B cell (primary cell): ENCODE measurements at regions not wholly inside any gene's neighbourhood (a gene's known extent, or its start where the extent isn't known, plus 50 kb on each side); places are given as distances from the start of the nearest gene placed in this dataset.

Experiments used
- EZH2 ChIP-seq: IDR thresholded peaks from 2 replicates; pipeline ENCODE4 v1.6.1; 2012; ENCODE audit warnings: borderline replicate concordance, low read depth, mild to moderate bottlenecking, moderate library complexity, low read length; ENCODE audit not compliant: insufficient read depth, poor library complexity, severe bottlenecking
- TF ChIP-seq, protein P1 (sequence below): fragments of 200-600 bp; IDR thresholded peaks from one replicate; pipeline ENCODE4 v1.8.0; 2022; ENCODE audit warnings: antibody characterized with exemption, mild to moderate bottlenecking

DNA sequence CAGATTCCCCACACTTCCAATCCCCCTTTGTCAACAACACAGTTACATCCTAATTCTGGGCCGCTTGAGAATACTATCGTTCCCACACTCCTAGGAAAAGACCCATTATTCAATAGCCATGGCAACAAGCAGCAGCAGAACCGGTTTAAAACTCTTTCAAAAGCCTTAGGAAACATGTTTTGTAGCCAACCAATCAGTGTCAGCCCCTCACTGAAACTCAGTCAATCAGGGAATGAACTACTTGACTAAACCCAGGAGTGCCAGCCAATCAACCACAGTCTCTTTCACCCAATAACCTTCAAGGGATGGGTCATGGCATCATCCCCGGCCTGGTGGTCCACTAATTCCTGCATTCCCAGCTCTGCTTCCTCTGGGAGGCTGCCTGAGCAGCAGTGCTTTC is 204.8 kb upstream of the HS6ST1 start:
- TF ChIP-seq, protein P1, sequence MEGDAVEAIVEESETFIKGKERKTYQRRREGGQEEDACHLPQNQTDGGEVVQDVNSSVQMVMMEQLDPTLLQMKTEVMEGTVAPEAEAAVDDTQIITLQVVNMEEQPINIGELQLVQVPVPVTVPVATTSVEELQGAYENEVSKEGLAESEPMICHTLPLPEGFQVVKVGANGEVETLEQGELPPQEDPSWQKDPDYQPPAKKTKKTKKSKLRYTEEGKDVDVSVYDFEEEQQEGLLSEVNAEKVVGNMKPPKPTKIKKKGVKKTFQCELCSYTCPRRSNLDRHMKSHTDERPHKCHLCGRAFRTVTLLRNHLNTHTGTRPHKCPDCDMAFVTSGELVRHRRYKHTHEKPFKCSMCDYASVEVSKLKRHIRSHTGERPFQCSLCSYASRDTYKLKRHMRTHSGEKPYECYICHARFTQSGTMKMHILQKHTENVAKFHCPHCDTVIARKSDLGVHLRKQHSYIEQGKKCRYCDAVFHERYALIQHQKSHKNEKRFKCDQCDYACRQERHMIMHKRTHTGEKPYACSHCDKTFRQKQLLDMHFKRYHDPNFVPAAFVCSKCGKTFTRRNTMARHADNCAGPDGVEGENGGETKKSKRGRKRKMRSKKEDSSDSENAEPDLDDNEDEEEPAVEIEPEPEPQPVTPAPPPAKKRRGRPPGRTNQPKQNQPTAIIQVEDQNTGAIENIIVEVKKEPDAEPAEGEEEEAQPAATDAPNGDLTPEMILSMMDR: no peak
- TF ChIP-seq EZH2: no peak
